ENCODE measurements at regions not wholly inside any gene's neighbourhood (a gene's known extent, or its start where the extent isn't known, plus 50 kb on each side); places are given as distances from the start of the nearest gene placed in this dataset.
A peak's percentile ranks its signal among the peaks of the same experiment; 100 is the strongest.

- no peaks in the 10 kb centered on the region for H4K20me1 ChIP-seq (ENCODE audit: insufficient read depth)
- no peaks in the 10 kb centered on the region for H3K4me1 ChIP-seq (ENCODE audit: insufficient read depth)
- H3K27me3 ChIP-seq (replicated peaks; ENCODE audit: insufficient read depth) = peaks cover 31% of the 10 kb centered on the region
- 3 to 7% methylated on average over 13 of the region's 13 CpGs for WGBS, 2 experiments (ENCODE audit: low coverage in 1 of 2, low lambda C conversion rate in 2 of 2, missing lambda C conversion rate in 2 of 2)
- H2AFZ ChIP-seq = peak overlapping the region; percentile 38; the same call in 1 of the 2 replicates
- no peaks in the 10 kb centered on the region for H3K79me2 ChIP-seq (ENCODE audit: insufficient read depth)
- no peak overlapping the region for H3K27ac ChIP-seq
- H3K9ac ChIP-seq = no peak overlapping the region
- no peaks in the 10 kb centered on the region for H3K9me3 ChIP-seq (ENCODE audit: low read depth)
- no peaks in the 10 kb centered on the region for H3K36me3 ChIP-seq (ENCODE audit: low read depth)
- no peak for DNase-seq
- no peak for TF ChIP-seq EZH2phosphoT487 (IDR thresholded peaks at IDR 0.05; ENCODE audit: insufficient read depth, low read depth)
- no peak for TF ChIP-seq EZH2 (IDR thresholded peaks at IDR 0.05; ENCODE audit: insufficient read depth, poor library complexity, severe bottlenecking)
- H3K4me3 ChIP-seq = peak overlapping the region; percentile 59
- H3K9me2 ChIP-seq (ENCODE audit: insufficient read depth) = no peaks in the 10 kb centered on the region
- in situ Hi-C loops (cut with MboI) = no loop called here
- no peaks in the 10 kb centered on the region for H3F3A ChIP-seq (ENCODE audit: insufficient read depth)
- peak overlapping the region; percentile 44 for H3K4me2 ChIP-seq (ENCODE audit: unreplicated experiment)
Observed at GRCh38 chr5:166979307-166979895, 1312.0 kb upstream of the WWC1 start.

GRCh38 chr5:166980666-166981065 lies 1310.8 kb upstream of the WWC1 start:
- H3F3A ChIP-seq (ENCODE audit: insufficient read depth) = no peaks in the 10 kb centered on the region
- H2AFZ ChIP-seq = no peak overlapping the region
- H3K9me2 ChIP-seq (ENCODE audit: insufficient read depth) = no peaks in the 10 kb centered on the region
- H3K4me3 ChIP-seq = no peak overlapping the region
- in situ Hi-C loops (cut with MboI) = no loop called here
- H3K4me1 ChIP-seq (ENCODE audit: insufficient read depth) = no peaks in the 10 kb centered on the region
- no peak overlapping the region for H3K4me2 ChIP-seq (ENCODE audit: unreplicated experiment)
- H3K79me2 ChIP-seq (ENCODE audit: insufficient read depth) = no peaks in the 10 kb centered on the region
- H3K36me3 ChIP-seq (ENCODE audit: low read depth) = no peaks in the 10 kb centered on the region
- no peak overlapping the region for H3K9ac ChIP-seq
- H4K20me1 ChIP-seq (ENCODE audit: insufficient read depth) = no peaks in the 10 kb centered on the region
- no peaks in the 10 kb centered on the region for H3K9me3 ChIP-seq (ENCODE audit: low read depth)
- 3 to 6% methylated on average over 1 of the region's 1 CpG for WGBS, 2 experiments (ENCODE audit: low coverage in 1 of 2, low lambda C conversion rate in 2 of 2, missing lambda C conversion rate in 2 of 2)
- TF ChIP-seq EZH2phosphoT487 (IDR thresholded peaks at IDR 0.05; ENCODE audit: insufficient read depth, low read depth) = no peak
- no peak for TF ChIP-seq EZH2 (IDR thresholded peaks at IDR 0.05; ENCODE audit: insufficient read depth, poor library complexity, severe bottlenecking)
- no peak for DNase-seq
- H3K27ac ChIP-seq = no peak overlapping the region
- H3K27me3 ChIP-seq (replicated peaks; ENCODE audit: insufficient read depth) = peaks cover 31% of the 10 kb centered on the region

DNA sequence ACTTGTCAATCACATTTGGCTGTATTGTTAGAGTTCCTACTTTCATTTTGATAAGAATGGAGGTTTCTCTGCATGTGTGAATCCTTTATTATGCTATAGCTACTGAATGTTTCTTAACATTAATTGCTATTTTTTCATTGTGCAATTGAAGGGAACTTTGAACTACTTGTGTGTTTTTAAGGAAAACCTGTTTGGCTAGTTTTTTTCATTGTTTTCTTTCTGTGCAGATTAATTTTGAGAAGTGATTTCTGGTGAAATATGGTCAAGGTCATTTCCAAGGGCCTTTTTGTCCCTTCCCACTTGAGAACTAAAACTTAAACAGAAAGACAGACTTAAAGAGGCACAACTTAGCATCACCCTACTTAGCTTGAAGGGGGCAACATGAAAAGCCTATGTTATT lies 1309.2 kb upstream of the WWC1 start:
- Histone ChIP-seq H3K4me3 (no peak overlapping the region), H3K4me1 (ENCODE audit: insufficient read depth) (no peaks in the 10 kb centered on the region), H3K27ac (no peak overlapping the region), H3K36me3 (ENCODE audit: low read depth) (no peaks in the 10 kb centered on the region), H3K4me2 (ENCODE audit: unreplicated experiment) (no peak overlapping the region), H3K79me2 (ENCODE audit: insufficient read depth) (no peaks in the 10 kb centered on the region), H3K9me2 (ENCODE audit: insufficient read depth) (no peaks in the 10 kb centered on the region), H3K9me3 (ENCODE audit: low read depth) (no peaks in the 10 kb centered on the region), H4K20me1 (ENCODE audit: insufficient read depth) (no peaks in the 10 kb centered on the region), H3K27me3 (replicated peaks; ENCODE audit: insufficient read depth) (peaks cover 31% of the 10 kb centered on the region), H3K9ac (no peak overlapping the region), H2AFZ (no peak overlapping the region), H3F3A (ENCODE audit: insufficient read depth) (no peaks in the 10 kb centered on the region)
- in situ Hi-C loops (cut with MboI) = no loop called here
- no peak for TF ChIP-seq EZH2 (IDR thresholded peaks at IDR 0.05; ENCODE audit: insufficient read depth, poor library complexity, severe bottlenecking)
- no peak for TF ChIP-seq EZH2phosphoT487 (IDR thresholded peaks at IDR 0.05; ENCODE audit: insufficient read depth, low read depth)
- no peak for DNase-seq

- in situ Hi-C loops (cut with MboI) = no loop called here
- no peak overlapping the region for H3K9ac ChIP-seq
- no peak for DNase-seq
- TF ChIP-seq EZH2 (IDR thresholded peaks at IDR 0.05; ENCODE audit: insufficient read depth, poor library complexity, severe bottlenecking) (no peak), EZH2phosphoT487 (IDR thresholded peaks at IDR 0.05; ENCODE audit: insufficient read depth, low read depth) (no peak)
- H3K4me2 ChIP-seq (ENCODE audit: unreplicated experiment) = no peak overlapping the region
- no peak overlapping the region for H3K4me3 ChIP-seq
- no peak overlapping the region for H2AFZ ChIP-seq
- no peaks in the 10 kb centered on the region for H3F3A ChIP-seq (ENCODE audit: insufficient read depth)
- 2 to 4% methylated on average over 1 of the region's 1 CpG for WGBS, 2 experiments (ENCODE audit: low coverage in 1 of 2, low lambda C conversion rate in 2 of 2, missing lambda C conversion rate in 2 of 2)
- H3K79me2 ChIP-seq (ENCODE audit: insufficient read depth) = no peaks in the 10 kb centered on the region
- no peaks in the 10 kb centered on the region for H3K27me3 ChIP-seq (replicated peaks; ENCODE audit: insufficient read depth)
- no peaks in the 10 kb centered on the region for H4K20me1 ChIP-seq (ENCODE audit: insufficient read depth)
- no peaks in the 10 kb centered on the region for H3K9me2 ChIP-seq (ENCODE audit: insufficient read depth)
- no peaks in the 10 kb centered on the region for H3K9me3 ChIP-seq (ENCODE audit: low read depth)
- H3K27ac ChIP-seq = no peak overlapping the region
- no peaks in the 10 kb centered on the region for H3K36me3 ChIP-seq (ENCODE audit: low read depth)
- no peaks in the 10 kb centered on the region for H3K4me1 ChIP-seq (ENCODE audit: insufficient read depth)
Observed at GRCh38 chr5:166991601-166992000, 1299.8 kb upstream of the WWC1 start.

GRCh38 chr5:166992108-166992507 lies 1299.3 kb upstream of the WWC1 start:
- H3K4me2 ChIP-seq (ENCODE audit: unreplicated experiment) = no peak overlapping the region
- no peaks in the 10 kb centered on the region for H3K36me3 ChIP-seq (ENCODE audit: low read depth)
- H3K9me3 ChIP-seq (ENCODE audit: low read depth) = no peaks in the 10 kb centered on the region
- H4K20me1 ChIP-seq (ENCODE audit: insufficient read depth) = no peaks in the 10 kb centered on the region
- TF ChIP-seq EZH2phosphoT487 (IDR thresholded peaks at IDR 0.05; ENCODE audit: insufficient read depth, low read depth) = no peak
- no peak for TF ChIP-seq EZH2 (IDR thresholded peaks at IDR 0.05; ENCODE audit: insufficient read depth, poor library complexity, severe bottlenecking)
- H2AFZ ChIP-seq = no peak overlapping the region
- H3K79me2 ChIP-seq (ENCODE audit: insufficient read depth) = no peaks in the 10 kb centered on the region
- no peak overlapping the region for H3K4me3 ChIP-seq
- DNase-seq = no peak
- WGBS, 2 experiments (ENCODE audit: low coverage in 1 of 2, low lambda C conversion rate in 2 of 2, missing lambda C conversion rate in 2 of 2) = 32 to 36% methylated on average over 2 of the region's 2 CpGs
- H3K27me3 ChIP-seq (replicated peaks; ENCODE audit: insufficient read depth) = no peaks in the 10 kb centered on the region
- H3K9ac ChIP-seq = no peak overlapping the region
- in situ Hi-C loops (cut with MboI) = no loop called here
- no peaks in the 10 kb centered on the region for H3F3A ChIP-seq (ENCODE audit: insufficient read depth)
- H3K4me1 ChIP-seq (ENCODE audit: insufficient read depth) = no peaks in the 10 kb centered on the region
- H3K9me2 ChIP-seq (ENCODE audit: insufficient read depth) = no peaks in the 10 kb centered on the region
- H3K27ac ChIP-seq = no peak overlapping the region
